ENCODE measurements at regions not wholly inside any gene's neighbourhood (a gene's known extent, or its start where the extent isn't known, plus 50 kb on each side); places are given as distances from the start of the nearest gene placed in this dataset.

GRCh38 chr22:48443680-48444079, 1384.0 kb downstream of the BRD1 start:
- TF ChIP-seq POLR2A (IDR thresholded peaks at IDR 0.05; ENCODE audit: extremely low read depth, insufficient read length) (no peak), MYC (IDR thresholded peaks at IDR 0.05; ENCODE audit: low read depth, low read length) (no peak), CTCF (IDR thresholded peaks at IDR 0.05; ENCODE audit: low read depth, low read length) (no peak), MAX (IDR thresholded peaks at IDR 0.05; ENCODE audit: low read depth, low read length) (no peak)
- no peak overlapping the region for H3K4me3 ChIP-seq (ENCODE audit: low read depth, low read length)
- DNase-seq (ENCODE audit: low read depth) = no peak

DNA sequence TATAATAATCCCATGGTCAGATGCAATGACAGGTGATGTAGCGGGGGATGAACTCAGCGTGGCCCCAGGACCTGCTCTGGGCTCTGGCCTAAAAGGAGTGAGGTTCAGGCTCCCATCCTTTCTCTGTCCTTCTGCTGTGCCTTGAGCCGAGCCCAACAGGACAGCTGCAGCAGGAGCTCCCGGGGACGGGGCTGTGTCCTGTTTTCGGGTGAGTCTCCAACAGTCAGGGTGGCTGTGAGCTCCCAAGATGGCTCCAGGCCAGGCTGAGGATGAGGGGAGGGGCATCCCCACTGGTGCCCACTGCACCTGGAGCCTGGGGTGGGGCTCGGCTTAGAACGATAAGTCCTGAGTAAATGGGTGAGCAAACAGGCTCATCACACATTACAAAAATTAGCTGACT, 1385.0 kb downstream of the BRD1 start:
- no peak overlapping the region for H3K4me3 ChIP-seq (ENCODE audit: low read depth, low read length)
- DNase-seq (ENCODE audit: low read depth) = no peak
- TF ChIP-seq MYC (IDR thresholded peaks at IDR 0.05; ENCODE audit: low read depth, low read length) (no peak), CTCF (IDR thresholded peaks at IDR 0.05; ENCODE audit: low read depth, low read length) (no peak)

GRCh38 chr22:48441553-48441850, 1386.2 kb downstream of the BRD1 start:
- no peak for DNase-seq (ENCODE audit: low read depth)
- no peak for TF ChIP-seq POLR2A (IDR thresholded peaks at IDR 0.05; ENCODE audit: extremely low read depth, insufficient read length)
- TF ChIP-seq MYC (IDR thresholded peaks at IDR 0.05; ENCODE audit: low read depth, low read length) = no peak
- TF ChIP-seq CTCF (IDR thresholded peaks at IDR 0.05; ENCODE audit: low read depth, low read length) = no peak
- TF ChIP-seq MAX (IDR thresholded peaks at IDR 0.05; ENCODE audit: low read depth, low read length) = no peak

DNA sequence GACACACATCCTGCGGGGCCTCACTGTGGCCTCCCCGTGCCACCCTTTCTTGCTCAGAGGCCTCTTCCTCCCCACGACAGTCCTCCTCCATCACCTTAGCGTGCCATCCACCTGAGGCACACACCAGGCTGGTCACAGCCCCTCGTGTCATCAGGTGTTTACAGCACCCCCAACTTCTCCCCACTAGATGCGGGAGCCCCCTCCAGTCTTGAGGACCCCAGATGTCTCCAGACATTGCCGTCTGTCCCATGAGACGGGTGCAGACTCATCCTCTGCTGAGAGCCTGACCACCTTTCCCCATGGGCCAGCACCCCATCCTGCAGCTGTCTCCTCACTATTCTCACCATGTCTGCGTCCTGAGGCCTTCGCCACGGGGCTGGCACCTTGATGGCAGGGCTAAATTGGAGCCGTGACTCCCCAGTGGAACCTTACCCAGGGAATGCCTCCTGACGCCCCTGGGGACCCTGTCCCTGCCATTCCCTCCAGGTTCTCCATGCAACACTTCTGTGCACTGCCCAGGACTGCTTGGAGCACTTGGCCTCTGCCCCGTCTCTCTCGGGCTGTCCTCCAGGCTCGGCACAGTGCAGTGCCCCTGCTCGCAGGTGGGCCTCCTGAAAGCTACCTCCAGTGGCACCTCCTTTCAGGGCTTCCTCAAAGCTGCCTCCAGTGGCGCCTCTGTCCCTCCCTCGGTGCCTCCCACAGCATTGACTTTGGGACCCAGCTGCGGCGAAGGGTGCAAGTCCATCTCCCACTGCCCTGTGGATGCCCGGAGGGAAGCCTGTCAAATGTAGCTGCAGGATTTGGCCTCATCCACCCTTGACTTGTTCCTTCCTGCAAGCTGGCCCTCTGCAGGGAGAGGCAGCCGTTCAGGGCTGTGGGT, 1386.8 kb downstream of the BRD1 start:
- TF ChIP-seq CTCF (IDR thresholded peaks at IDR 0.05; ENCODE audit: low read depth, low read length) = no peak
- TF ChIP-seq MAX (IDR thresholded peaks at IDR 0.05; ENCODE audit: low read depth, low read length) = no peak
- TF ChIP-seq MYC (IDR thresholded peaks at IDR 0.05; ENCODE audit: low read depth, low read length) = no peak
- no peak for TF ChIP-seq POLR2A (IDR thresholded peaks at IDR 0.05; ENCODE audit: extremely low read depth, insufficient read length)
- no peak overlapping the region for H3K4me3 ChIP-seq (ENCODE audit: low read depth, low read length)
- DNase-seq (ENCODE audit: low read depth) = no peak

More at GRCh38 chr22:48441553-48441850, 1386.2 kb downstream of the BRD1 start:
- no peak overlapping the region for H3K4me3 ChIP-seq (ENCODE audit: low read depth, low read length)

GRCh38 chr22:48440176-48440575, 1387.5 kb downstream of the BRD1 start:
- DNase-seq (ENCODE audit: low read depth) = no peak
- no peak for TF ChIP-seq MAX (IDR thresholded peaks at IDR 0.05; ENCODE audit: low read depth, low read length)
- TF ChIP-seq MYC (IDR thresholded peaks at IDR 0.05; ENCODE audit: low read depth, low read length) = no peak
- TF ChIP-seq POLR2A (IDR thresholded peaks at IDR 0.05; ENCODE audit: extremely low read depth, insufficient read length) = no peak
- TF ChIP-seq CTCF (IDR thresholded peaks at IDR 0.05; ENCODE audit: low read depth, low read length) = no peak
- no peak overlapping the region for H3K4me3 ChIP-seq (ENCODE audit: low read depth, low read length)

Data from NB4 (cell line).